ENCODE measurements at regions not wholly inside any gene's neighbourhood (a gene's known extent, or its start where the extent isn't known, plus 50 kb on each side); places are given as distances from the start of the nearest gene placed in this dataset.
"Not testable (repeated sequence)": the region's sequence is repeated elsewhere in the genome, so short reads cannot be mapped to it uniquely, and the experiment has no call there.

- not testable (repeated sequence) for DNase-seq (ENCODE audit: low read depth); H3K4me3 ChIP-seq (ENCODE audit: low read depth, low read length)
Measured at GRCh38 chr15:22134941-22135566, 54.7 kb downstream of the OR4M2 start.

- not testable (repeated sequence) for H3K4me3 ChIP-seq (ENCODE audit: low read depth, low read length); DNase-seq (ENCODE audit: low read depth)
Measured at GRCh38 chr15:22137572-22137971, 57.2 kb downstream of the OR4M2 start.

GRCh38 chr15:22141106-22141505, 60.8 kb downstream of the OR4M2 start:
- not testable (repeated sequence) for DNase-seq (ENCODE audit: low read depth); H3K4me3 ChIP-seq (ENCODE audit: low read depth, low read length)

- not testable (repeated sequence) for H3K4me3 ChIP-seq (ENCODE audit: low read depth, low read length); DNase-seq (ENCODE audit: low read depth)
Measured at GRCh38 chr15:22148109-22148508, 67.8 kb downstream of the OR4M2 start.

- not testable (repeated sequence) for H3K4me3 ChIP-seq (ENCODE audit: low read depth, low read length); DNase-seq (ENCODE audit: low read depth)
Measured at GRCh38 chr15:22158243-22158642, 77.9 kb downstream of the OR4M2 start.

- not testable (repeated sequence) for DNase-seq (ENCODE audit: low read depth); H3K4me3 ChIP-seq (ENCODE audit: low read depth, low read length)
Measured at GRCh38 chr15:22160283-22160682, 80.0 kb downstream of the OR4M2 start.

GRCh38 chr15:22160741-22161140, 80.4 kb downstream of the OR4M2 start:
- DNase-seq (ENCODE audit: low read depth); H3K4me3 ChIP-seq (ENCODE audit: low read depth, low read length): not testable (repeated sequence)

- not testable (repeated sequence) for DNase-seq (ENCODE audit: low read depth)
Measured at GRCh38 chr15:22161398-22161797, 81.1 kb downstream of the OR4M2 start.

GRCh38 chr15:22163715-22164114, 83.4 kb downstream of the OR4M2 start:
- not testable (repeated sequence) for H3K4me3 ChIP-seq (ENCODE audit: low read depth, low read length); DNase-seq (ENCODE audit: low read depth)

More at GRCh38 chr15:22161398-22161797, 81.1 kb downstream of the OR4M2 start:
- H3K4me3 ChIP-seq (ENCODE audit: low read depth, low read length): not testable (repeated sequence)

GRCh38 chr15:22167521-22167920, 87.2 kb downstream of the OR4M2 start:
- not testable (repeated sequence) for H3K4me3 ChIP-seq (ENCODE audit: low read depth, low read length); DNase-seq (ENCODE audit: low read depth)

GRCh38 chr15:22173029-22173998, 93.0 kb downstream of the OR4M2 start:
- not testable (repeated sequence) for DNase-seq (ENCODE audit: low read depth); H3K4me3 ChIP-seq (ENCODE audit: low read depth, low read length)

- not testable (repeated sequence) for DNase-seq (ENCODE audit: low read depth); H3K4me3 ChIP-seq (ENCODE audit: low read depth, low read length)
Measured at GRCh38 chr15:22174088-22174487, 93.8 kb downstream of the OR4M2 start.

- DNase-seq (ENCODE audit: low read depth); H3K4me3 ChIP-seq (ENCODE audit: low read depth, low read length): not testable (repeated sequence)
Measured at GRCh38 chr15:22177965-22178364, 97.6 kb downstream of the OR4M2 start.

- not testable (repeated sequence) for H3K4me3 ChIP-seq (ENCODE audit: low read depth, low read length); DNase-seq (ENCODE audit: low read depth)
Measured at GRCh38 chr15:22178438-22178837, 98.1 kb downstream of the OR4M2 start.

GRCh38 chr15:22179043-22179442, 98.7 kb downstream of the OR4M2 start:
- not testable (repeated sequence) for DNase-seq (ENCODE audit: low read depth); H3K4me3 ChIP-seq (ENCODE audit: low read depth, low read length)

- H3K4me3 ChIP-seq (ENCODE audit: low read depth, low read length); DNase-seq (ENCODE audit: low read depth): not testable (repeated sequence)
Measured at GRCh38 chr15:22180611-22181010, 100.3 kb downstream of the OR4M2 start.

GRCh38 chr15:22184678-22185077, 104.4 kb downstream of the OR4M2 start:
- DNase-seq (ENCODE audit: low read depth); H3K4me3 ChIP-seq (ENCODE audit: low read depth, low read length): not testable (repeated sequence)

- not testable (repeated sequence) for DNase-seq (ENCODE audit: low read depth); H3K4me3 ChIP-seq (ENCODE audit: low read depth, low read length)
Measured at GRCh38 chr15:22186846-22187532, 106.7 kb downstream of the OR4M2 start.

GRCh38 chr15:22191818-22192217, 111.5 kb downstream of the OR4M2 start:
- not testable (repeated sequence) for H3K4me3 ChIP-seq (ENCODE audit: low read depth, low read length); DNase-seq (ENCODE audit: low read depth)

Data from GM12864 (cell line).